HG02870 (cell line): ENCODE measurements at regions not wholly inside any gene's neighbourhood (a gene's known extent, or its start where the extent isn't known, plus 50 kb on each side); places are given as distances from the start of the nearest gene placed in this dataset.
"Not testable (repeated sequence)": the region's sequence is repeated elsewhere in the genome, so short reads cannot be mapped to it uniquely, and the experiment has no call there.

Experiments
- ATAC-seq: cut with Tn5 transposase; IDR thresholded peaks from one replicate; pipeline ENCODE4 v1.9.1; 2021; ENCODE audit warnings: mild to moderate bottlenecking, moderate library complexity; ENCODE audit not compliant: unreplicated experiment

DNA sequence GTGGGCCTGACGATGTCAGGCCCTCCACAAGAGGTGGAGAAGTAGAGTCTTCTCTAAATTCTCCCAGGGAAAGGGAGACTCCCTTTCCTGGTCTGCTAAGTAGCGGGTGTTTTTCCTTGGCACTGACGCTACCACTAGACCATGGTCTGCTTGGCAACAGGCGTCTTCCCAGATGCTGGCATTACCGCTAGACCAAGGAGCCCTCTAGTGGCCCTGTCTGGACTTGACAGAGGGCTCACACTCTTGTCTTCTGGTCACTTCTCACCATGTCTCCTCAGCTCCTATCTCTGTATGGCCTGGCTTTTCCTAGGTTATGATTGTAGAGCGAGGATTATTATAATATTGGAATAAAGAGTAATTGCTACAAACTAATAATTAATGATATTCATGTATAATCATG lies 51.1 kb upstream of the RASSF6 start:
- not testable (repeated sequence) for ATAC-seq

DNA sequence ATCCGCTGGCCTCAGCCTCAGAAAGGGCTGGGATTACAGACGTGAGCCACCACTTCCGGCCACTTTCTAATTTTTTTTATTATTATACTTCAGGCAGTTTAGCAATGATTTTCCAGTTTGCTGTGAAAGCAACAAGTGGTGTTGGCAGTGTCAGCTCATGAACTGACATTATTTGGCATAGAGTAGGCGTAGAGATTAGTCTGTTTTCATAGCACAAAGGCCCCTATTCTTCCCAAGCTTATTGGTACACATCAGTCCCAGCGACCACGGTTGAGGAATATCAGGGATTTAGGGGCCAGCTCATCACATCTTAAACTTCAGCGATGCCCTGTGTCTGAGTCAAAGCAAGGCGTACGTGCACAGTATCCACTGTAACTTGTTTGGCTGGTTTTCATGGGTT lies 53.0 kb upstream of the RASSF6 start:
- no peak for ATAC-seq

- ATAC-seq = no peak
Observed at GRCh38 chr4:73674451-73674919, 54.2 kb upstream of the RASSF6 start.

DNA sequence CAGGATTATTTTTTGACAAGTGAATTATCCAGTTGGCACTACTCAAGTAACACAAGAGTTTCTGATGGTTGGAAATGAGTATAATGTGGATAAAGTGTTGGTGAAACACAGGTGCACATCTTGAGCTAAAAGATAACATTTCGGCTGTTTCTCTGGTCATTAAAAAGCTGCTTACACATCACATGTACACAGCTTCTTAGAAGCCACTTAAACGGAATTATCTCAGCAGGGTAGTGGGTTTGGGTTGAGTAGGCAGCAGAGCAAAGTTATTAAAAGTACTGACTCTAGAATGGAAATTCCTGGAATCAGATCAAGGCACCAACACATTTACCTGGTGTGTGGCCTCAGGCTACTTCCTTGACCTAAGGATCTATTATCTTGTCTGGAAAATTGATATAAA lies 55.4 kb upstream of the RASSF6 start:
- no peak for ATAC-seq

- ATAC-seq = no peak
Observed at GRCh38 chr4:73676136-73676535, 55.9 kb upstream of the RASSF6 start.

GRCh38 chr4:73676861-73677323 lies 56.7 kb upstream of the RASSF6 start:
- peak; percentile 42 for ATAC-seq

DNA sequence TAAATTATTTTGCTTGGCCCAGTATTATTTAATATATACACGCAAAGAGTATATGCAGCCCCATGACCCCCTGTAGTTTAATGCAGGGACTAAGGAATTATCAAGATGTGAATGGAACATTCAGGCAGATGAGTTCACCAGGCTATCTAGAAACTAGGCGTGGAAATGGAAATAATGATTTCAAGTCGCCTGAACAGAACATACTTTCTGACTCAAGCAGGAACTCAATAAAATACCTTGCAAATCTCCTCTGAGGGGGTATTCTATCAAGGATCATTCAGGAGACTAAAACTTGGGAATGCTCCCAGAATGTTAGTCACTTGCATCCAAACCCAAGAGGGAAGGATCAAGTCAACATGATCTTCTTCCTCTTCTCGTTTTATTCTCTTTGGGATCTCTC lies 59.6 kb upstream of the RASSF6 start:
- no peak for ATAC-seq

- ATAC-seq = no peak
Observed at GRCh38 chr4:73681776-73682175, 58.6 kb upstream of the CXCL8 start.

DNA sequence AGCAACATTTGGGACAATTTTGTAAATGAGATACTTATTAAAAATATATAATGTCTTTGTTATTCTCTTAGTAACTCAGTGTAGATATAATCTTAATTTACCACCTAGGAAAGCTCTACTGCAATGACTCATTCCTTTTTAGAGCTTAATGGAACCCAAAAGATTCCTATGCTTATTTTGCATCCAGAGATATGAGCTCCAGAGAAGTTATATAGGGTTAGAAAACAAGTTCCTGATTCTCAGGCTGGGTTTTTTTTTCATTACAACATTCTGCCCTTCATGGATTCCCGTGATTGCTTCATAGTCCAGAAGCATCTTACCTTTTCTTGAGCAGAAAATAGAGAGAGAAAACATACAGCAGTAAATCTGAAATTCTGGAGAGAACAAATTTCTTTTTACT lies 57.9 kb upstream of the CXCL8 start:
- no peak for ATAC-seq

- ATAC-seq = no peak
Observed at GRCh38 chr4:73683033-73683432, 57.3 kb upstream of the CXCL8 start.

DNA sequence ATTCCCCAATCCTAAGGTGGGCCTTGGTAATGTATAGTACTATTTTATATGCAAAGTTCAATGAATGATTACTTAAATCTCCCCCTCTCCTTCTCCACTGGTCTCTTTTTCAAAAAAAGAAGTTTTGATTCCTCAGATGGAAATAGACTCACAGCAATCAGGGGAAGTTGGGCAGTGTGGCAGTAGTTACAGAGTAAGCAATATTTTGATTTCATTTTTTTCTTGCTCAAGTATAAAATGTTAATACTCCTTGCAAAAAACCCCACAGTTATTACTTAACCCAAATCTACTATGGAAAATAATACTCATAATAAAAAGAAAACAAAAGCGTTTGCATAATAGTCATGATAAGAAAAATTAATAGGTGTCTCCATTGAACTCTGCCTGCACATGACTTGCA lies 56.9 kb upstream of the CXCL8 start:
- ATAC-seq = no peak

GRCh38 chr4:73684097-73684496 lies 56.3 kb upstream of the CXCL8 start:
- ATAC-seq = no peak

DNA sequence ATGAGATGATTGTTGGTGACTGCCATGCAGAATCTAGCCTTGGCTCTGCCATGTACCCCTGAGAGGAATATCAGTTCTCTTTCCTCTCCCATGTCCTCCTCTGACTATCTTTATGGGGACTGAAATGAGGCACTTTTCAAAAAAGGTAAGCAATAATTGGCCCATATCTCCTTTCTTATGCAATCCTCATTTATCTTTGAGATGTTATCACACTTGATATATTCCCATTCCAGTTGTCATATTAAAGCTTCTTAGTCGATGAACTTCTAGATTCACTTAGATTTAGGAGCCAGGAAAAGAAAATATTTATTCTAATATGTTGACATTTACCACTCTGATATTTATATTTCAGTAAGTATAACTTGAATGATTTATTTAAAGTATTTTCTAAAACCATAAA lies 55.3 kb upstream of the CXCL8 start:
- no peak for ATAC-seq

DNA sequence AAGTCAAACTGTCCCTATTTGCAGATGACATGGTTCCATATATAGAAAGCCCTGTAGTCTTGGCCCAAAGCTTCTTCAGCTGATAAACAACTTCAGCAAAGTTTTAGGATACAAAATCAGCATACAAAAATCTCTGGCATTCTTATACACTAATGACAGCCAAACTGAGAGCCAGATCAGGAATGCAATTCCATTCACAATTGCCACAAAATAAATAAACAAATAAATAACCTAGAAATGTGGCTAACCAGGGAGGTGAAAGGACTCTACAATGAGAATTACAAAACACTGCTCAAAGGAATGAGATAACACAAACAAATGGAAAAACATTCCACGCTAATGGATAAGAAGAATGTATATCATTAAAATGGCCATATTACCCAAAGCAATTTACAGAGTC lies 52.9 kb upstream of the CXCL8 start:
- no peak for ATAC-seq

DNA sequence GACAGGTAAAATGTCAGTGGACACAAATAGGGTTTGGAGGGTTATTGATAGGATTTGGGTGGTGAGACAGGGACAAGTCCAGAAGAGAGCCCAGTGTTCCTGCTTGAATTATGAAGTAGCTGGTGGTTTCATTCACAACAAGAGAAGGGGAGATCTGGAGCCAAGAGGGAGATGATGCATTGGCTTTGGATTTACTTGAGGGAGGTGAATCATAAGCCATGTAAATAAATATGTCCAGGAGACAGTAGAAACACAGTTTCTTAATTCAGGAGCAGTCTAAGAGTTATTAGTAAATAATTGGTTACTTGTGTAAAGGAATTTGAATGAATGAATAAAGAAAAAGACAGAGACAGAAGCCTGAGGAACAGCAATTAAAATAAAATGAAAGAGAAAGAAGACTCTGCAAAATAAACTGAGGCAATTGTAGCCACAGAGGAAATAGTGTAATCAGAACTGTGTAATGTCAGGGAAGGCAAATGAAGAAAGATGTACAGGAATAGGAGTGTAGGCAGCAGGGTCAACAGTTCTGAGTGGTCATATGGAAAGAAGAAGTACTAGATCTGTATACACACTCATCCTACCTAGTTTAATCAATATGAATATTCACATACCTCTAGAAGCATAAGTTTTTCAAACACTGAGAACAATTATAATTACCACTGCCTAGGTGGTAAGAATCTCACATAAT lies 50.2 kb upstream of the CXCL8 start:
- ATAC-seq = no peak
